Stomach (tissue), 8 donors: ENCODE measurements at regions not wholly inside any gene's neighbourhood (a gene's known extent, or its start where the extent isn't known, plus 50 kb on each side); places are given as distances from the start of the nearest gene placed in this dataset.

ENCODE experiments used
- DNase-seq, 2 donors: peaks; one replicate each; pipeline versions ENCODE4 v3.0.0 to v3.0.0-alpha.2; 2013 to 2019
- H3K27ac ChIP-seq, 5 donors: fragments of 200-600 bp in 4 of 5; sonication (generic) in 4 of 5; one replicate each; pipeline ENCODE4 v1.5.1; 2013 to 2019; ENCODE audit warnings: mild to moderate bottlenecking in 1 of 5, moderate library complexity in 1 of 5
- H3K27me3 ChIP-seq, 3 donors: fragments of 200-600 bp; sonication (generic); one replicate each; pipeline ENCODE4 v1.5.1; 2017 to 2019; ENCODE audit warnings: mixed run types in 1 of 3
- H3K36me3 ChIP-seq, 4 donors: fragments of 200-600 bp; sonication (generic); 1 replicate in 3 of 4; 2 replicates in 1 of 4; pipeline ENCODE4 v1.5.1; 2016 to 2019
- H3K4me1 ChIP-seq, 4 donors: fragments of 200-600 bp; sonication (generic); one replicate each; pipeline ENCODE4 v1.5.1; 2016 to 2019
- H3K4me3 ChIP-seq, 4 donors: fragments of 200-600 bp; sonication (generic) in 3 of 4; one replicate each; pipeline ENCODE4 v1.5.1; 2016 to 2019; ENCODE audit warnings: mild to moderate bottlenecking in 1 of 4
- H3K9me3 ChIP-seq, 4 donors: fragments of 200-600 bp; sonication (generic); one replicate each; pipeline ENCODE4 v1.5.1; 2016 to 2019
- EP300 ChIP-seq: sonication (generic); formaldehyde crosslinking; IDR thresholded peaks from one replicate; pipeline ENCODE4 v1.6.1; 2017; ENCODE audit warnings: antibody characterized with exemption
- POLR2A ChIP-seq, 4 donors: fragments of 450-650 bp; IDR thresholded peaks; one replicate each; pipeline ENCODE4 v1.6.1; 2016; ENCODE audit warnings: antibody characterized with exemption in 4 of 4, control low read depth in 2 of 4, mild to moderate bottlenecking in 1 of 4, moderate library complexity in 1 of 4
- POLR2AphosphoS5 ChIP-seq, 3 donors: sonication (generic); formaldehyde crosslinking; IDR thresholded peaks; one replicate each; pipeline ENCODE4 v1.6.1; 2016; ENCODE audit warnings: antibody characterized with exemption in 3 of 3
- WGBS, 5 donors: extraction: QIAGEN DNeasy Blood & Tissue Kit in 3 of 5; methylation state at CpG; one replicate each; pipeline versions ENCODE4 v1.1.5 to v1.1.7; 2013 to 2018; 5-methylcytosine and 5-hydroxymethylcytosine counted together
- intact Hi-C: fragments of 100-400 bp; cut with DNase I; formaldehyde crosslinking; loops from one replicate; pipeline ENCODE4 v1.15.1; 2023; ENCODE audit warnings: low total_unique reads
- TF ChIP-seq, protein P1 (sequence below), 7 experiments: fragments of 450-650 bp in 4 of 7; fragments of 200-600 bp in 3 of 7; sonication (generic) in 3 of 7; IDR thresholded peaks; one replicate each; pipeline ENCODE4 v1.5.1; 2016 to 2019; ENCODE audit warnings: antibody characterized with exemption in 7 of 7, control low read depth in 2 of 7, mild to moderate bottlenecking in 1 of 7
- donor health status: healthy with polysubstance abuse.
- donor health status: Bipolar disorder and iron deficiency.
- donor health status: healthy.

DNA sequence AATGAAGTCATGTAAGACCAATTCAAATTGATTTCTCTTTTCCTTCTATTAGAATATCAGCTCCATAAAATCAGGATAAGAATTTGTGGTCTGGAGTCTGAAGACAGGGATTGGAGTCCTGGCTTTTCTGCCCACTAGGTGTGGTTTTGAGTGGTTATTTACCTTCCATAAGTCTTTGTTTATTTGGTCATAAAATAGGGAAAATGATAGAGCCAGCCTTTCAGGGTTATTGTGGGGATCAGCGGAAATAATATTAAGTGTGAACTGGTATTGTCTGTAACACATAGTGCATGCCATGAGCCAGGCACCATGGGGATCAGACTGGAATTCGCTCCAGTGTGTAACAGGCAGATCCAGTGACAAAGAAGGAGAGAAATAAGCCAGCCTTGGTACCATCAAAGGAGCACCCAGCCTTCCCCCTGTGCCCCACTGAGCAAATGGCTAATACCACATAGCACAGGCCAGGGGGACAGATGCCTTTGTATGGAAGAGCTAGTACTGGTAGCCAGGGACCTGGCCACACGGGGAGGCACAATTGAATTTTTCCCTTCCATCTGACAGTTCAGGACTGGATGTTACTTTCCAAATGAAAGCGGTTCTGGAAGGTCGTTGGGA is 509.7 kb upstream of the PODXL start:
- H3K27me3 ChIP-seq, result no peaks in the 10 kb centered on the region
- H3K9me3 ChIP-seq, result no peaks in the 10 kb centered on the region
- DNase-seq, result no peak
- peaks cover 0 to 27% (median 15%) of the 10 kb centered on the region in 4 donors for H3K4me1 ChIP-seq
- H3K36me3 ChIP-seq, result no peaks in the 10 kb centered on the region
- H3K27ac ChIP-seq, result peak overlapping the region in 4 of 5 donors; percentile 64 to 81 (median 70)
- TF ChIP-seq EP300, result no peak
- TF ChIP-seq POLR2A (IDR thresholded peaks at IDR 0.05), result no peak
- TF ChIP-seq, protein P1, sequence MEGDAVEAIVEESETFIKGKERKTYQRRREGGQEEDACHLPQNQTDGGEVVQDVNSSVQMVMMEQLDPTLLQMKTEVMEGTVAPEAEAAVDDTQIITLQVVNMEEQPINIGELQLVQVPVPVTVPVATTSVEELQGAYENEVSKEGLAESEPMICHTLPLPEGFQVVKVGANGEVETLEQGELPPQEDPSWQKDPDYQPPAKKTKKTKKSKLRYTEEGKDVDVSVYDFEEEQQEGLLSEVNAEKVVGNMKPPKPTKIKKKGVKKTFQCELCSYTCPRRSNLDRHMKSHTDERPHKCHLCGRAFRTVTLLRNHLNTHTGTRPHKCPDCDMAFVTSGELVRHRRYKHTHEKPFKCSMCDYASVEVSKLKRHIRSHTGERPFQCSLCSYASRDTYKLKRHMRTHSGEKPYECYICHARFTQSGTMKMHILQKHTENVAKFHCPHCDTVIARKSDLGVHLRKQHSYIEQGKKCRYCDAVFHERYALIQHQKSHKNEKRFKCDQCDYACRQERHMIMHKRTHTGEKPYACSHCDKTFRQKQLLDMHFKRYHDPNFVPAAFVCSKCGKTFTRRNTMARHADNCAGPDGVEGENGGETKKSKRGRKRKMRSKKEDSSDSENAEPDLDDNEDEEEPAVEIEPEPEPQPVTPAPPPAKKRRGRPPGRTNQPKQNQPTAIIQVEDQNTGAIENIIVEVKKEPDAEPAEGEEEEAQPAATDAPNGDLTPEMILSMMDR (IDR thresholded peaks at IDR 0.05), result no peak
- no peak for TF ChIP-seq POLR2AphosphoS5 (IDR thresholded peaks at IDR 0.05)
- no peak overlapping the region for H3K4me3 ChIP-seq
- intact Hi-C loops, result no loop called here
- 57 to 76% (median 66%) methylated on average over 5 of the region's 5 CpGs for WGBS, 5 donors

DNA sequence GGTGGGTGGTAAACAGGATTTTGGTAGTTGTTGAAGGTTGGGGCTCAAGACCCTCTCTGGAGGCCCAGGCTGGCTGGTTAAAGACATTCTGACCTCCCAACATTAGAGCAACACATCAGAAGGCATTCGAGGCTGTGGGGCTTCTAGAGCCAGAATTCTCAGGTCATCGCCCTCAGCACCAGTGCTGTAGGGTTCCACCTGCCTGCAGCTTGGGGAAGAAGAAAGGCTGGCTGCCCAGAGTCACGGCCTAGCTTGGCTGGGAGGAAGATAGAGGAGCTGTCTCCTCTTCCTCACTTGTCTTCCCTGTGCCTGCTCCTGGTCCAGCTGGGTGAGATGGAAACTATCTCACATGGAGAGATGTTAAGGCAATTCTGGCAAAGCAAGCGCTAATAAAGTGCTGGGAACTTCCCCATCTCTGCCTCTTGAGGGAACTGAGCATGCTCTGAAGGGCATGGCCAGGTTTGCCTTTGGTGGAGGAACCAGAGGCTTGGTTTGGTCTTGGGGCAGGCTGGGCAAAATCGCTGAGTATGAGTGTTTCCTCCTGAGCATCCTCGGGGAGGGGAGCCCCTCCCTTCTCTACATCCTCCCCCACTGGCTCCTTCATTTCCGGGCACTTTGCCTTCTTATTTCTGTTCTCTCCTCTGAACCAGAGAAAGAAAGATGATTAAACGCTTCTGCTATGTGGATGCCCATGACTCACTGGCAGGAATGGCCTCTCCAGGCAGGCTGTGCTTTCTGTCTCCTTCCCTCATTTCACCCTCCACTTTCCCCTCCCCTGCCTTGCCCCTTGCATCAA is 509.0 kb upstream of the PODXL start:
- intact Hi-C loops, result no loop called here
- DNase-seq, result peak in 1 of 2 donors; percentile 61

DNA sequence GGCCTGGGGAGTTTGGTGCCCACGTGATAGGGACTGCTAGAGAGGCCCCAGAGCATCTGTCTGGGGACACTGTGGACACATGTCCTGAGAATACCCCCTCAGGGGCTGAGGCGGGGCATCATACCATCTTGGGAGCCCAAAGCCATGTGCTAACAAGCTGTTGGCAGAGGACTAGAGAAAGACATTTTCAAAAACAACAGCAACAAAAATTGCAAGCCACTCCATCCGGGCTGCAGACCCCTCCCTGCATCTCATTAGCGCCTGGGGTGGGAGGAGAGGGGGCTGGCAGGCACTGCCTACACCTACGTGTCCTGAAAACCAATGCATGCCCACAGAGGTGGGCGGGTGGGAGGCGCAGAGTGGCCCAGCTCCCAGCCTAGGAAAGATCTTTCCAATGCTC is 507.4 kb upstream of the PODXL start:
- Histone ChIP-seq H3K4me1 (peaks cover 0 to 27% (median 15%) of the 10 kb centered on the region in 4 donors), H3K27ac (no peak overlapping the region), H3K9me3 (no peaks in the 10 kb centered on the region), H3K4me3 (no peak overlapping the region), H3K27me3 (no peaks in the 10 kb centered on the region), H3K36me3 (no peaks in the 10 kb centered on the region)
- intact Hi-C loops, result no loop called here
- WGBS, 5 donors, result 65 to 72% (median 71%) methylated on average over 7 of the region's 7 CpGs
- no peak for DNase-seq
- TF ChIP-seq, protein P1 (IDR thresholded peaks at IDR 0.05), result no peak

More for the DNA sequence above, 509.0 kb upstream of the PODXL start:
- Histone ChIP-seq H3K4me3 (no peak overlapping the region), H3K36me3 (no peaks in the 10 kb centered on the region), H3K4me1 (peaks cover 0 to 27% (median 15%) of the 10 kb centered on the region in 4 donors), H3K9me3 (no peaks in the 10 kb centered on the region), H3K27ac (peak overlapping the region in 4 of 5 donors; percentile 64 to 81 (median 70)), H3K27me3 (no peaks in the 10 kb centered on the region)
- TF ChIP-seq POLR2A (IDR thresholded peaks at IDR 0.05) (no peak), POLR2AphosphoS5 (IDR thresholded peaks at IDR 0.05) (peak in 2 of 3 donors; percentile 50 to 55), EP300 (no peak)
- 41 to 65% (median 59%) methylated on average over 7 to 8 of the region's 8 CpGs for WGBS, 5 donors

DNA sequence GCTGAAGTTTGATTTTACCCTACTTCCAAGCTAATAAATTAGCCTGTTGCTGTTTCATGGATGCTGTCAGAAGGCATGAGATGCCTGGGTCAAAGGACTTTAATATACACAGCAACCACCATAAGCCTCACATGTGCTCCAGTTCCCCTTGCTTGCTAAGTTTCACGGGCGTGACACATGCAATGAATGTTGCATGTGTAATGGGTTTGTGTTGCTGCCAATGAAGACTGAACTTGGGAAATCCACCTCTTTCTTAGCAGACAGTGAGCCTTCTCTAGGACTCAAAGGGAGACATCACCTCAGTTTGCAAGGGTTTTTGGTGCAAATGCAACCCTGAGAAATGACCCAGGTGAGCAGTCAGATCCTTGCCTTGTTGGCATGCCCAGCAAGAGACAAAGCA is 505.5 kb upstream of the PODXL start:
- Histone ChIP-seq H3K4me3 (no peak overlapping the region), H3K9me3 (no peaks in the 10 kb centered on the region), H3K27me3 (no peaks in the 10 kb centered on the region), H3K36me3 (no peaks in the 10 kb centered on the region), H3K4me1 (peaks cover 0 to 20% (median 11%) of the 10 kb centered on the region in 4 donors), H3K27ac (no peak overlapping the region)
- intact Hi-C loops, result no loop called here
- WGBS, 5 donors, result 64 to 97% (median 89%) methylated on average over 2 of the region's 2 CpGs
- TF ChIP-seq, protein P1 (IDR thresholded peaks at IDR 0.05), result no peak
- no peak for TF ChIP-seq EP300
- no peak for TF ChIP-seq POLR2AphosphoS5 (IDR thresholded peaks at IDR 0.05)
- TF ChIP-seq POLR2A (IDR thresholded peaks at IDR 0.05), result no peak
- DNase-seq, result no peak

DNA sequence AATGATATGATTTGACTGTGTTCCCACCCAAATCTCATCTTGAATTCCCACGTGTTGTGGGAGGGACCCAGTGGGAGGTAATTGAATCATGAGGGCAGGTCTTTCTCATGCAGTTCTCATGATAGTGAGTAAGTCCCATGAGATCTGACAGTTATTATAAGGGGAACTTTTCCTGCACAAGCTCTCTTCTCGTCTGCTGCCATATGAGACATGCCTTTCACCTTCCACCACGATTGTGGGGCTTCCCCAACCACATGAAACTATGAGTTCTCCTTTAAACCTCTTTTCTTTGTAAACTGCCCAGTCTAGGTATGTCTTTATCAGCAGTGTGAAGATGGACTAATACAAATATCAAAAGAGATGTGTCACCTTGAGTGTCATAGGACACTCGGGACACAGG is 502.7 kb upstream of the PODXL start:
- no peak for DNase-seq
- intact Hi-C loops, result no loop called here
- 63 to 72% (median 65%) methylated on average over 4 of the region's 4 CpGs for WGBS, 5 donors

More for the DNA sequence above, 502.7 kb upstream of the PODXL start:
- TF ChIP-seq POLR2AphosphoS5 (IDR thresholded peaks at IDR 0.05) (no peak), POLR2A (IDR thresholded peaks at IDR 0.05) (no peak), EP300 (no peak)
- TF ChIP-seq, protein P1 (IDR thresholded peaks at IDR 0.05), result no peak
- Histone ChIP-seq H3K27me3 (no peaks in the 10 kb centered on the region), H3K9me3 (no peaks in the 10 kb centered on the region), H3K36me3 (no peaks in the 10 kb centered on the region), H3K4me3 (no peak overlapping the region), H3K27ac (no peak overlapping the region), H3K4me1 (no peaks in the 10 kb centered on the region)
